Heart right ventricle (tissue), 16 donors: ENCODE measurements at regions not wholly inside any gene's neighbourhood (a gene's known extent, or its start where the extent isn't known, plus 50 kb on each side); places are given as distances from the start of the nearest gene placed in this dataset.

ENCODE experiments used
- ATAC-seq, 8 donors: fragments of 200-7000 bp; cut with Tn5 transposase; one replicate each; pipeline ENCODE4 v1.9.1; 2020; ENCODE audit warnings: mild to moderate bottlenecking in 8 of 8, moderate library complexity in 8 of 8, moderate number of reproducible peaks in 1 of 8
- DNase-seq, 2 donors: peaks; one replicate each; pipeline ENCODE4 v3.0.0-alpha.2; 2020
- H3K27ac ChIP-seq, 10 donors: fragments of 200-600 bp; sonication (generic) in 2 of 10; one replicate each; pipeline versions ENCODE4 v1.5.0 to v1.8.0; 2020 to 2022; ENCODE audit warnings: mild to moderate bottlenecking in 3 of 10
- H3K27me3 ChIP-seq, 7 donors: fragments of 200-600 bp; one replicate each; pipeline ENCODE4 v1.8.0; 2021 to 2022; ENCODE audit warnings: mild to moderate bottlenecking in 2 of 7
- H3K36me3 ChIP-seq, 9 donors: fragments of 200-600 bp; sonication (generic) in 1 of 9; one replicate each; pipeline versions ENCODE4 v1.5.0 to v1.8.0; 2020 to 2022; ENCODE audit warnings: mild to moderate bottlenecking in 2 of 9
- H3K4me1 ChIP-seq, 9 donors: fragments of 200-600 bp; sonication (generic) in 1 of 9; one replicate each; pipeline versions ENCODE4 v1.5.0 to v1.8.0; 2020 to 2022; ENCODE audit warnings: mild to moderate bottlenecking in 4 of 9
- H3K4me3 ChIP-seq, 10 donors: fragments of 200-600 bp; sonication (generic) in 2 of 10; one replicate each; pipeline versions ENCODE4 v1.5.0 to v1.8.0; 2020 to 2022; ENCODE audit warnings: mild to moderate bottlenecking in 7 of 10, moderate library complexity in 2 of 10
- H3K9me3 ChIP-seq, 11 donors: fragments of 200-600 bp in 10 of 11; sonication (generic) in 2 of 11; one replicate each; pipeline versions ENCODE4 v1.5.0 to v1.8.0; 2013 to 2022; ENCODE audit warnings: mild to moderate bottlenecking in 2 of 11, control low read depth in 1 of 11, moderate library complexity in 1 of 11
- WGBS, 2 donors: extraction: QIAGEN DNeasy Blood & Tissue Kit; methylation state at CpG; one replicate each; pipeline ENCODE4 v1.1.7; 2013; ENCODE audit warnings: inconsistent platforms in 1 of 2; 5-methylcytosine and 5-hydroxymethylcytosine counted together
- intact Hi-C, 10 donors: fragments of 100-400 bp; cut with DNase I; formaldehyde crosslinking; loops; one replicate each; pipeline versions ENCODE4 v1.11.1 to v1.14.2; 2022
- TF ChIP-seq, protein P1 (sequence below), 9 donors: fragments of 200-600 bp; sonication (generic) in 2 of 9; IDR thresholded peaks; one replicate each; pipeline versions ENCODE4 v1.5.0 to v1.8.0; 2021 to 2022; ENCODE audit warnings: antibody characterized with exemption in 9 of 9, mild to moderate bottlenecking in 5 of 9, moderate library complexity in 1 of 9
- donor health status: Arrhythmogenic right ventricular cardiomyopathy.
- donor health status: ischemic (EF 13 %, LVEDD 7.1; RV severe dilation, severe dysfunction).
- donor health status: healthy with polysubstance abuse.
- donor health status: DM: no; HTN: yes; CAD: no.
- donor health status: DM: no; HTN: no; CAD: no.
- donor health status: ischemic (EF 25% LVEDD 6.9; RV normal size, moderate dysfunction).
- donor health status: ischemic (EF 25% LVEDD 5.7; RV mildly dilated, moderate dysfunction).
- donor health status: healthy.
- donor health status: DM: yes; HTN: yes; CAD: no.
- donor health status: Ischemic cardiomyopathy.
- donor health status: ischemic (EF 35%, LVEDD 5.7; RV mildly dilated, moderate dysfunction).
- donor health status: nonischemic (EF 11% LVEDD 7.7; RV severe dilation, severe dysfunction).
- donor health status: DM: yes; HTN: yes; CAD: no.
- donor health status: PGD.
- donor health status: ischemic (EF 29% LVEDD 5.4; RV normal size, mild dysfunction).
- donor health status: nonischemic (EF 23%, LVEDD 6.1; RV moderate dilation, normal function).

DNA sequence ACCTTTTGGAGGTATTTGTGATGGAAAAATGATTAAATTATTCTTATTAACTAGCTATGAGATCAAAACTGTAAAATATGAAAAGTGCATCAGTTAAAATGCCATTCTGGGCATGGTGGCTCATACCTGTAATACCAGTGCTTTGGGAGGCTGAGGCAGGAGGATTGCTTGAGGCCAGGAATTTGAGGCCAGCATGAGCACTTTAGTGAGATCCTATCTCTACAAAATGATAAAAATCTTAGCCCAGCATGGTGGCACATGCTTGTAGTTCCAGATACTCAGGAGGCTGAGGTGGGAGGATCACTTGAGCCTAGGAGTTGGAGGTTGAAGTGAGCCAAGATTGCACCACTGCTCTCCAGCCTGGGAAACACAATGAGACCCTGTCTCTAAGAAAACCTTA is 252.5 kb upstream of the SEMA6A start:
- Histone ChIP-seq H3K27me3 (no peaks in the 10 kb centered on the region), H3K4me3 (no peak overlapping the region), H3K36me3 (no peaks in the 10 kb centered on the region), H3K9me3 (no peaks in the 10 kb centered on the region), H3K4me1 (no peaks in the 10 kb centered on the region), H3K27ac (no peak overlapping the region)
- intact Hi-C loops, result no loop called here
- DNase-seq (no peak), ATAC-seq (no peak)
- TF ChIP-seq, protein P1, sequence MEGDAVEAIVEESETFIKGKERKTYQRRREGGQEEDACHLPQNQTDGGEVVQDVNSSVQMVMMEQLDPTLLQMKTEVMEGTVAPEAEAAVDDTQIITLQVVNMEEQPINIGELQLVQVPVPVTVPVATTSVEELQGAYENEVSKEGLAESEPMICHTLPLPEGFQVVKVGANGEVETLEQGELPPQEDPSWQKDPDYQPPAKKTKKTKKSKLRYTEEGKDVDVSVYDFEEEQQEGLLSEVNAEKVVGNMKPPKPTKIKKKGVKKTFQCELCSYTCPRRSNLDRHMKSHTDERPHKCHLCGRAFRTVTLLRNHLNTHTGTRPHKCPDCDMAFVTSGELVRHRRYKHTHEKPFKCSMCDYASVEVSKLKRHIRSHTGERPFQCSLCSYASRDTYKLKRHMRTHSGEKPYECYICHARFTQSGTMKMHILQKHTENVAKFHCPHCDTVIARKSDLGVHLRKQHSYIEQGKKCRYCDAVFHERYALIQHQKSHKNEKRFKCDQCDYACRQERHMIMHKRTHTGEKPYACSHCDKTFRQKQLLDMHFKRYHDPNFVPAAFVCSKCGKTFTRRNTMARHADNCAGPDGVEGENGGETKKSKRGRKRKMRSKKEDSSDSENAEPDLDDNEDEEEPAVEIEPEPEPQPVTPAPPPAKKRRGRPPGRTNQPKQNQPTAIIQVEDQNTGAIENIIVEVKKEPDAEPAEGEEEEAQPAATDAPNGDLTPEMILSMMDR (IDR thresholded peaks at IDR 0.05), result no peak

DNA sequence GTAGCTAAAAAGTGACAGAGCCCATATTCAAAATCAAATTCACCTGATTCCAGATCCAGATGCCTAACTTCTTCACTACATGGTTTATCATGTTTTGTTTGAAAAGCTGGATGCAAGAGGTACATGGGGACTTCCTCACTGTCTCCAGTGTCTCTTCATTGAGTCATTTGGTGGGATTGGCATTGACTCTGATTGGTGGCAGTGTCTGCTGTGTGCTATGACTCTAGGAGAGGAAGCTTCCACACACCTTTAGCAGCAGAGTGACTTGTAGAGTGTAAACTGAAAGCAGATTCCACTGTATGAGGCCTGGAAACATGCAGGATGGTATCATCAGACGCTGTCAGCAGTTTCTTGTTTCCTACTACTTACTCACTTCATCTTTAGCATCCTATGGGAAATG is 250.9 kb upstream of the SEMA6A start:
- WGBS, 2 donors, result 83 to 84% methylated on average over 1 of the region's 1 CpG
- Histone ChIP-seq H3K27me3 (no peaks in the 10 kb centered on the region), H3K27ac (no peak overlapping the region), H3K4me3 (no peak overlapping the region), H3K9me3 (no peaks in the 10 kb centered on the region), H3K4me1 (no peaks in the 10 kb centered on the region), H3K36me3 (no peaks in the 10 kb centered on the region)
- TF ChIP-seq, protein P1 (IDR thresholded peaks at IDR 0.05), result no peak
- DNase-seq (no peak), ATAC-seq (no peak)
- intact Hi-C loops, result no loop called here

DNA sequence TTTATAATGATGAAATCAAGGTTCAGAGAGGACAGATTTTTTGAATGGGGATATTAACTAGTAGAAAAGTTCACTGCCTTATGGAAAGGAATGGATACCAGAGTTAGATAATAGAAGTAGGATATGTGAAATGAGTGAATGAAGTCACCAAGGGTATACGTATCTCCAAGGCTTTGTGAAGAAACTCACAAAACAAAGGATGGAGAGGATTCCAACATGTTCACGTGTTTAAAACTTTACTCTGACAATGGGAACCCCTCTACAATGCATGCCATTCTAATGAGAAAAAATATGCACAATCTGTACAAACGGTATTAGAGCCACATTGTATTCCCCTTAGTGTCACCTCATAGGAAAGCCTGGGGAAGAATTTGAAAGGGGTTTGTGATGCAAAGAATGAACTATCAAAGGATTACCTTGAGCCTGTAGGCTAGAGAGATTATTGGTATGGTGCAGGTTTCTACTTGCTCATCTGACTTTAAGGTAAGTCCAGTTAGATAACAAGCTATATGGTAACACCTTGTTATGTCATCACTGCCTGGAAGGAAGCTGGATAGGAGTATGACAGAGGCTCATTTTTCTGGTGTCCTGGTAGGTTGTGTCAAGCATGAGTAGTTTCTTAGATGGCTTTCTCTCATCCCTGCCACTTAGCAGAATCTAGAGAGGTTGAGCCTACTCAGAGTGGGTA is 250.3 kb upstream of the SEMA6A start:
- 69 to 80% methylated on average over 3 of the region's 3 CpGs for WGBS, 2 donors
- Histone ChIP-seq H3K9me3 (no peaks in the 10 kb centered on the region), H3K36me3 (no peaks in the 10 kb centered on the region), H3K4me3 (no peak overlapping the region), H3K27me3 (no peaks in the 10 kb centered on the region), H3K27ac (no peak overlapping the region), H3K4me1 (no peaks in the 10 kb centered on the region)
- ATAC-seq (no peak), DNase-seq (no peak)
- TF ChIP-seq, protein P1 (IDR thresholded peaks at IDR 0.05), result no peak
- intact Hi-C loops, result no loop called here

DNA sequence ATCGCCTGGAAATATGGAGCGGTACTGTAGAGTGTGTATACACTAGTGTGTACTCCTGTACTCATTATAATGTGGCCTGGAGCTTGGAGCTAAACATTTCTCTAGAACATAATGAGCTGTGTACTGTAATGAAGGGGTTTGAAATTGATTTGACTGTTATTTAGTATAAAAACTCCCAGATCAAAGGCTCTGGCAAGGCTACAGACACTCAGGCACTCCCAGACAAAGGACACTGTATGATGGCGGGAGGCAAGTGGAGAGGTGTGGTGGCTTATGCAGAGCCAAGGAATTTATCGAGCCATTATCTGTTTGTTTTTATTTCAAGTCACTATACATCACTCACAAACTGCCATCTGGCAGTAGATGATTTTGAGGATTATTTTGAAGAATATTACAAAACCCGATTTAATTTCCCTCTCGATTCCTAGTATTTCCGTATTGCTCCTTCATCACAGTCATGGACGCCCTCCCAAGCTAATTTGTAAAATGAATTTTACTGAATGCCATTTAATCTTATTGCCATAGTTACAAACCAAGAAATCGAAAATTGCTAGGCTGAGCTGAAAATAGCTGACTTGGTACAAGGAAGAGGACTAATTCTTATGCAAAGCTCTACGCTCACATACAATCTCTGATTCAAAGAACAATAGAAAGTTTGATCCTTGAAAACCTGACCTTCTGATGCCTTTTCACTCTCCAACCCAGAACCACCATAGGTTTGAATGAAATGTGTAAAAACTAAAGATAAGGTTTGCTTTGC is 240.2 kb upstream of the SEMA6A start:
- ATAC-seq (no peak), DNase-seq (no peak)
- no peak overlapping the region for H3K27ac ChIP-seq
- H3K4me1 ChIP-seq, result no peaks in the 10 kb centered on the region
- intact Hi-C loops, result no loop called here
- peaks cover 0 to 3% (median 0%) of the 10 kb centered on the region in 11 donors for H3K9me3 ChIP-seq
- no peaks in the 10 kb centered on the region for H3K36me3 ChIP-seq
- H3K27me3 ChIP-seq, result no peaks in the 10 kb centered on the region
- no peak overlapping the region for H3K4me3 ChIP-seq
- WGBS, 2 donors, result 87 to 90% methylated on average over 10 of the region's 10 CpGs
- TF ChIP-seq, protein P1 (IDR thresholded peaks at IDR 0.05), result no peak
